Pancreas (tissue), 10 donors: ENCODE measurements at regions not wholly inside any gene's neighbourhood (a gene's known extent, or its start where the extent isn't known, plus 50 kb on each side); places are given as distances from the start of the nearest gene placed in this dataset.
"Not testable (repeated sequence)": the region's sequence is repeated elsewhere in the genome, so short reads cannot be mapped to it uniquely, and the experiment has no call there.

Experiments used
- ATAC-seq, 4 donors: fragments of 200-7000 bp; cut with Tn5 transposase; one replicate each; pipeline versions ENCODE4 v1.8.0 to v1.9.1; 2020; ENCODE audit warnings: mild to moderate bottlenecking in 4 of 4, moderate library complexity in 4 of 4
- DNase-seq, 6 donors: peaks; one replicate each; pipeline ENCODE4 v3.0.0-alpha.2; 2020
- FAIRE-seq: peaks from 2 replicates; lab custom pipeline; 2012; peaks lifted over from hg19 to GRCh38; lab: Jason Lieb, UNC
- H3K27ac ChIP-seq, 4 donors: fragments of 200-600 bp; sonication (generic); 1 replicate in 3 of 4; 2 replicates in 1 of 4; pipeline versions ENCODE4 v1.5.0 to v1.8.0; 2020
- H3K27me3 ChIP-seq, 4 donors: fragments of 200-600 bp; one replicate each; pipeline ENCODE4 v1.8.0; 2021
- H3K36me3 ChIP-seq, 3 donors: fragments of 200-600 bp; sonication (generic) in 1 of 3; one replicate each; pipeline versions ENCODE4 v1.5.0 to v1.8.0; 2020 to 2021
- H3K4me1 ChIP-seq, 3 donors: fragments of 200-600 bp; one replicate each; pipeline ENCODE4 v1.8.0; 2021
- H3K4me3 ChIP-seq, 4 donors: fragments of 200-600 bp; sonication (generic) in 2 of 4; one replicate each; pipeline versions ENCODE4 v1.5.0 to v1.8.0; 2020 to 2021
- H3K9me3 ChIP-seq, 4 donors: fragments of 200-600 bp; one replicate each; pipeline ENCODE4 v1.8.0; 2021
- WGBS, 2 donors: extraction: QIAGEN DNeasy Blood & Tissue Kit; methylation state at CpG; one replicate each; pipeline ENCODE4 v1.1.7; 2013; 5-methylcytosine and 5-hydroxymethylcytosine counted together
- intact Hi-C, 3 donors: fragments of 100-400 bp; cut with DNase I; formaldehyde crosslinking; loops; one replicate each; pipeline versions ENCODE4 v1.11.1 to v1.14.2; 2022
- TF ChIP-seq, protein P1 (sequence below), 4 donors: fragments of 200-600 bp; sonication (generic) in 3 of 4; IDR thresholded peaks; one replicate each; pipeline versions ENCODE4 v1.5.0 to v1.8.0; 2021; ENCODE audit warnings: antibody characterized with exemption in 4 of 4
- donor health status: healthy with polysubstance abuse.
- donor health status: DM: no; HTN: no; CAD: no; lungs with moderate emphysema.
- donor health status: DM: no; HTN: no; CAD: no.
- donor health status: control.
- donor health status: control.
- donor health status: Bipolar disorder and iron deficiency.
- donor health status: DM: yes; HTN: yes; CAD: no.
- donor health status: DM: no; HTN: no; CAD: no.
- donor health status: DM: no; HTN: no; CAD: no.
- donor health status: DM: yes; HTN: yes; CAD: no.

- intact Hi-C loops, result no loop called here
Measured at GRCh38 chr3:68560728-68561127, 371.6 kb downstream of the TAFA4 start.

GRCh38 chr3:68535782-68536181 is 396.6 kb downstream of the TAFA4 start:
- Histone ChIP-seq H3K4me3 (no peak overlapping the region), H3K27ac (no peak overlapping the region), H3K9me3 (no peaks in the 10 kb centered on the region), H3K27me3 (no peaks in the 10 kb centered on the region), H3K4me1 (no peaks in the 10 kb centered on the region), H3K36me3 (no peaks in the 10 kb centered on the region)
- no peak for FAIRE-seq
- TF ChIP-seq, protein P1, sequence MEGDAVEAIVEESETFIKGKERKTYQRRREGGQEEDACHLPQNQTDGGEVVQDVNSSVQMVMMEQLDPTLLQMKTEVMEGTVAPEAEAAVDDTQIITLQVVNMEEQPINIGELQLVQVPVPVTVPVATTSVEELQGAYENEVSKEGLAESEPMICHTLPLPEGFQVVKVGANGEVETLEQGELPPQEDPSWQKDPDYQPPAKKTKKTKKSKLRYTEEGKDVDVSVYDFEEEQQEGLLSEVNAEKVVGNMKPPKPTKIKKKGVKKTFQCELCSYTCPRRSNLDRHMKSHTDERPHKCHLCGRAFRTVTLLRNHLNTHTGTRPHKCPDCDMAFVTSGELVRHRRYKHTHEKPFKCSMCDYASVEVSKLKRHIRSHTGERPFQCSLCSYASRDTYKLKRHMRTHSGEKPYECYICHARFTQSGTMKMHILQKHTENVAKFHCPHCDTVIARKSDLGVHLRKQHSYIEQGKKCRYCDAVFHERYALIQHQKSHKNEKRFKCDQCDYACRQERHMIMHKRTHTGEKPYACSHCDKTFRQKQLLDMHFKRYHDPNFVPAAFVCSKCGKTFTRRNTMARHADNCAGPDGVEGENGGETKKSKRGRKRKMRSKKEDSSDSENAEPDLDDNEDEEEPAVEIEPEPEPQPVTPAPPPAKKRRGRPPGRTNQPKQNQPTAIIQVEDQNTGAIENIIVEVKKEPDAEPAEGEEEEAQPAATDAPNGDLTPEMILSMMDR (IDR thresholded peaks at IDR 0.05), result no peak
- DNase-seq, result no peak
- ATAC-seq, result no peak
- intact Hi-C loops, result no loop called here

More at GRCh38 chr3:68560728-68561127, 371.6 kb downstream of the TAFA4 start:
- no peak overlapping the region for H3K27ac ChIP-seq
- no peaks in the 10 kb centered on the region for H3K36me3 ChIP-seq
- H3K27me3 ChIP-seq, result peaks cover 0 to 5% (median 1%) of the 10 kb centered on the region in 4 donors
- ATAC-seq, result no peak
- H3K4me1 ChIP-seq, result no peaks in the 10 kb centered on the region
- no peak overlapping the region for H3K4me3 ChIP-seq
- TF ChIP-seq, protein P1 (IDR thresholded peaks at IDR 0.05), result no peak
- H3K9me3 ChIP-seq, result no peaks in the 10 kb centered on the region
- no peak for FAIRE-seq
- 25 to 48% methylated on average over 2 of the region's 2 CpGs for WGBS, 2 donors
- DNase-seq, result no peak

DNA sequence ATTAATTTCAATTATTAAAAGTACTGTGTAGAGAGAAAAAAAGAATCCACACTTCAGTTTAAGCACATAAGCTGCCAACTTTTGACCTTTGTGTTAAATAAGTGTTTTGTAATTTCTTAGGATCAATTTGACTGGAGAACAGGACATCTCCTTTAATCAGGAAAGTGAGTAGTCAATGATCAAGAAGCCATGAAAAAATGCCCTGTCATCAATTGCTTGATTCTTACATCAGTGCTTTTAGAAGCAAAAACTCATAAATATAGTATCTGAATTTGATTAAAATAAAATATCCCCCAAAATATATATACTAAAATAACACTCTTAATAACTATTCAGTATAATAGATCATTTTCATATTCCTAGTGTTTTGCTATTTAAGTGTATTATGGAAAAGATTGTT is 409.0 kb downstream of the TAFA4 start:
- no peaks in the 10 kb centered on the region for H3K4me1 ChIP-seq
- ATAC-seq, result no peak
- intact Hi-C loops, result no loop called here
- DNase-seq, result no peak
- TF ChIP-seq, protein P1 (IDR thresholded peaks at IDR 0.05), result no peak
- H3K27ac ChIP-seq, result no peak overlapping the region
- no peaks in the 10 kb centered on the region for H3K9me3 ChIP-seq
- no peaks in the 10 kb centered on the region for H3K36me3 ChIP-seq
- no peak for FAIRE-seq
- H3K27me3 ChIP-seq, result peaks cover 0 to 6% (median 0%) of the 10 kb centered on the region in 4 donors
- H3K4me3 ChIP-seq, result no peak overlapping the region

DNA sequence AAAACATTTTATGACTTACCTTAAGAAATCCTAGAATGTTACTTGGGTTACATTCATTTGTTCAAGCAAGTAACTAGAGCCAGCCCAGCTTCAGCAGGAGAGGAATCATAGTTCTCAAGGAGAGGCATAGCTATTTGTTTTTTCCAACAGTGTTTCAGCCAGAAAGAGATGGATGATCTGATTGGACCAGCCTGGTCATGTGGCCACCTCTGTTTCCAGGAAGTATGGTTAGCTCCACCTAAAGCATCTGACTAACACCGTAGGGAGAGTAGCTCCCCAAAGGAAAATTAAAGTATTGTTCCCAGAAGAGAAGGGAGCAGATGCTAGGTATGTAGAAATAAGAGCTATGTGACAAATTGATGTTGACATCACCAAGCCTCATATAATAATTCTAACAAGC is 417.1 kb downstream of the TAFA4 start:
- ATAC-seq (no peak), FAIRE-seq (no peak), DNase-seq (no peak)
- TF ChIP-seq, protein P1 (IDR thresholded peaks at IDR 0.05), result no peak
- no peak overlapping the region for H3K4me3 ChIP-seq
- H3K36me3 ChIP-seq, result no peaks in the 10 kb centered on the region
- no peaks in the 10 kb centered on the region for H3K9me3 ChIP-seq
- H3K4me1 ChIP-seq, result no peaks in the 10 kb centered on the region
- intact Hi-C loops, result no loop called here
- 31 to 44% methylated on average over 1 of the region's 1 CpG for whole genome bisulfite sequencing, 2 donors
- no peaks in the 10 kb centered on the region for H3K27me3 ChIP-seq
- H3K27ac ChIP-seq, result no peak overlapping the region

DNA sequence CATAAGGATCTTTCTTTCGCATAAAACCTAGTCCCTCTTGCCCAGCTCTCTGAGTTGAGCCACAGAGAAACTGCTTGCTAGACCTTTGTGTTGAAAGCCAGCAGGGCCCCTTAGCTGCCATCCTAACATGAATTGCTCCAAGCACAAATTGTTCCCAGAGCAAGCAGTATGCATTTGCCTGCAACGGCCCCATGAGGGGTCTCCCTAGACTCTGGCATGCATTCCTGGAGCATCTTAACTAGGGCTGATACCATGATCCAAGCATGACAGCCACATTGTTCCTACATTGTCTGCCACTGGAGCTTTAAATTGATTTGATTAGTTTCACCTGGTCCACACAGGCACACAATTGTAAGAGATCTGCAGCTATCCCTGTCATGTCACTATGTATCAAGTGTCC is 428.1 kb downstream of the TAFA4 start:
- ATAC-seq, result no peak
- DNase-seq, result no peak
- TF ChIP-seq, protein P1 (IDR thresholded peaks at IDR 0.05), result no peak
- no peak for FAIRE-seq
- Histone ChIP-seq H3K4me3 (no peak overlapping the region), H3K27me3 (no peaks in the 10 kb centered on the region), H3K4me1 (no peaks in the 10 kb centered on the region), H3K27ac (no peak overlapping the region), H3K36me3 (no peaks in the 10 kb centered on the region), H3K9me3 (no peaks in the 10 kb centered on the region)
- WGBS, 2 donors, result 45 to 51% methylated on average over 2 of the region's 2 CpGs
- intact Hi-C loops, result no loop called here

- intact Hi-C loops, result not testable (repeated sequence)
Measured at GRCh38 chr3:68485845-68486244, 446.5 kb downstream of the TAFA4 start.

More at GRCh38 chr3:68485845-68486244, 446.5 kb downstream of the TAFA4 start:
- DNase-seq, H3K27ac ChIP-seq, H3K27me3 ChIP-seq, H3K4me1 ChIP-seq, FAIRE-seq, H3K9me3 ChIP-seq, H3K4me3 ChIP-seq, H3K36me3 ChIP-seq, ATAC-seq: not testable (repeated sequence)
- WGBS, 2 donors, result 64 to 76% methylated on average over 1 of the region's 1 CpG
